ENCODE measurements at regions not wholly inside any gene's neighbourhood (a gene's known extent, or its start where the extent isn't known, plus 50 kb on each side); places are given as distances from the start of the nearest gene placed in this dataset.

DNA sequence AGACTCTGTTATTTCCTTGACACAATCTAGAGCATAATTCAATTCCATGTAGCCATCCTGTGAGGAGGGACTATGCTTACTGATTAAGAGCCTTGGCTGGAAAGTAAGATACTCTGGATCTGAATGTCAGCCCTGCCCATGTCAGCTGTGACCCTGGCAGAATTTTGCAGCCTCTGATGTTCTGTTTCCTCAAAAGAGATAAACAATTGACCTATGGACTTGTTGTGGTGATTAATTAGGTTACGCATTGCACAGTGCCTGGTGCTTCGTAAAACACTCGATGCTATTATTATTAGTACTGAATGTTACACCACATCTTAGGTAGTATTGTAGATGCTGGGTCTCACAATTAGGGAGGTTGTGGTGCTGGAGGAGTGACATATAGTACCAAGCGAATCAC, 161.3 kb upstream of the MEIS2 start:
- DNase-seq, result no peak

DNA sequence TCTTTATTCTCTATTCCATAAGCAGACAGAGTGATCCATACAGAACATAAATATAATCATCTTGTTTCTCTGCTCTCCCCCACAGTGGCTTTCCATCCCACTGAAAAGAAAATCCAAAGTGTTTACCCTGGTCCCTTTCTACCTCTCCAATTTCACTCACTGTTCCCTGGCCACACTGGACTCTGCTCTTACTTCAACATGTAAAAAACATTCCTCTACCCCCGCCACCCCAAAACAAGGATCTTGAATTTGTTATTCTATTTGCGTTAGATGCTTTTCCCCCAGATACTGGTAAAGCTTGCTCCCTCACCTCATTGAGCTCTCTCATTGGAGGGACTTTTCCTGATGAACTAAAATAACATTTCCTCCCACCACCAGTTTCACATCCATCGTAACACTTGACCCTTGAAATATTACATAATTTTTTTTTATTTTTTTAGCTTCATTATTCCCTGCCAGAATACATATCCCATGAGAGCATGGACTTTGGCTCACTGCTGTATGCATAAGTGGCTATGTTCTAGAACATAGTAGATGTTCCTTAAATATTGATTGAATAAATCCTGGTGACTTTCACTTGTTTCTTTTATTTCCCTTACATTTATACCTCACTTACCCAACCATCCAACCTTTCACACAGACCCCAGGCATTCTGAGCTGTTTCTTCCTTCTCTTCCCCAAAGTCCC, 162.7 kb upstream of the MEIS2 start:
- DNase-seq, result no peak

DNA sequence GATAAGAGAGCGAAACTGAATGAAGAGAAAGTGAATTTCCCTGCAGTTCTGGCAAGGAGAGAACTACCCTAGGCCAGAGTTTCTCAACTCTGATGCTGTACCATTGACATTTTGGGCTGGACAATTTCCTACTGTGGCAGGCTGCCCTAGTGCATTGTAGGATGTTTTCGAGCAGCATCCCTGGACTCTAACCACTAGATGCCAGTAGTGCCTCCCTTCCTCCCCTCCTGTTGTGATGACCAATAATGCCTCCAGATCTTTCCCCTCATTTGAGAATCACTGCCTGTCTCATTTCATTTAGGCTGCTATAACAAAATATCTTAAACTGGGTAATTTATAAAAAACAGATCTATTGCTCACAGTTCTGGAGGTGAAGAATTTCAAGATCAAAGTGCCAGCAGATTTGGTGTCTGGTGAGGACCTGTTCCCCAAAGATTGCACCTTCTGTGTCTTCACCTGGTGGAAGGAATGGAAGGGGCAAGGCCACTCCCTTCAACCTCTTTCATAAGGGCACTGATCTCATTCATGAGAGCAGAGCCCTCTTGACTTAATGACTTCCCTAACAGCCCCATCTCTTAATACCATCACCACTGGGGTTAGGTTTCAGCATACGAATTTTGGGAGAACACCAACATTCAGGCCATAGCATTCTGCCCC, 188.9 kb upstream of the MEIS2 start:
- DNase-seq, result no peak

DNA sequence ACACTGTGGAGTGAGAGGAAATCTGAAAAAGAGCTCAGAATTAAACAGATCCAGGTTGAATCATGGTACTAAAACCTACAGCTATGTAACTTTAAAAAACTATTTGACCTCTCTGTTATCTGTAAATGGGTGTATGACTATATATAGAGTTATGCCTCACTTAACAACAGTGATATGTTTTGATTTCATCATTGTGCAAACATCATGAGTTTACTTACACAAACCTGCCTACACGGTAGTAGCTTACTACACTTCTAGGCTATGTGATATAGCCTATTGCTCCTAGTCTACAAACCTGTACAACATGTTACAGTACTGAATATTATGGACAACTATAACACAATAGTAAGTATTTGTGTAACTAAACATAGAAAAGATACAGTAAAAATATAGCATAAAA, 191.6 kb upstream of the MEIS2 start:
- DNase-seq, result no peak

DNA sequence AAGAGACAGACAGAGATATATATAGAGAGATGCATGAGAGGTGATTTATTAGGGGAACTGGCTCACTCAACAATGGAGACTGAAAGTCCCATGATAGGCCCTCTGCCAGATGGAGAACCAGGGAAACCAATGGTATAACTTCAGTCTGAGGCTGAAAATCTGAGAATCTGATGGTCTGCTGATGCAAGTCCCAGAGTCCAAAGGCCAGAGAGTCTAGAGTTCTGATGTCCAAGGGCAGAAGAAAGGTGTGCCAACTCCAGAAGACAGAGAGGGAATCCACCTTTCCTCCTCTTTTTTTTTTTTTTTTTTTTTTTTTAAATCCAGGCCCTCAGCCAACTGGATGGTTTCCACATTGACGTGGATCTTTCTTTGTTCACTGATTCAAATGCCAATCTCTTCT, 197.9 kb upstream of the MEIS2 start:
- DNase-seq, result no peak

DNA sequence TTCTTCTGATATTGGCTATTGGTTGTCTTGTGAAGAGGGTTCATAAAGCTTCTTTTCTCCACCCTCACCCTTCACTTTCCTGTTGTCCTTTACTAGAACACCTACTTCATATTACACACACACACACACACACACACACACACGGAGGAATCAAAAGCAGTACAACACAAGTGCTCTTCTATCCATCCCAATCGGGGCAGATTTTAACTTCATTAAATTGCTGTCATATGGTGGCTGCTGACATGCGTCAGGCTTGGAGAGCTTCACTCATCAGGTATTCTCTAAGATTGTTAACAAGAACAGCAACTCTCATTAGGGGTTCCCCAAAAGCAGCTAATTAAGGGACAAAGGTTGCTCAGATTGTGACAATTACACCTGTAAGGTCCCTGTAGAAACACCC, 239.1 kb upstream of the MEIS2 start:
- DNase-seq, result no peak

DNA sequence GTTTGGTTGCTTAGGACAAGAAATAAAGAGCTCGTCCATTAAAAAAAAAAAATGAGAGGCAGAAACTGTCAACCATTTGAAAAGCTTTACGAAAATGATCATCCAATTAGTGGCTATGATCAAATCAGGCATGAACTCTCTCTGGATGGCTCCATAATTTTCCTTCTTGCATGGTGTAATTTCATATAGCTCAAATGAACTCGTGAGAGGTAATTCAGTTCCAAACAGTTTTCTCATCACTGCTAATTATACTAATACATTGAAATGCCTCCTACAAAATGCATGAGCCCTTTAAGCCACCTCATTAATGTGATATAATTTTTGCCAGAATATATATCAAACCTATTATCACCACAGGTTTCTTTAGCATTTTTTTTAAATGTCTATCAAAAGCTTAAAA, 239.5 kb upstream of the MEIS2 start:
- DNase-seq, result no peak

DNA sequence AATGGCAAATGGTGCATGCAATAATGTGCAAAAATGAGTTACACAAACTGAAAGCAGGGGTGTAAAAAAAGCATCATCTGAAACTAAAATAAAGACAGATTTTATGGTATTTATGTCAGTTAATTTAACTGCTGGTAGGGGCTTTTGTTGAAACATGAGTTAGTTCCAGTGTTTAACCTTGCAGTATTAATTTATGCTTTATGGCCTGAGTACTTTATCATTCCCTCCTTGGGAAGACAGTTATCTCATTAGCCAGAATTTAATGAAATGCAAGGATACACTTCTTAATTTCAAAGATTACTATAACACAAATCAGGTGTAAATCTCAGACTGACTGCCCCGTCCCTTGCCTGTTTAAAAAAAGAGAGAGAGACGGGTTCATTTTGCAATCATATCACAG, 240.1 kb upstream of the MEIS2 start:
- DNase-seq, result no peak

DNA sequence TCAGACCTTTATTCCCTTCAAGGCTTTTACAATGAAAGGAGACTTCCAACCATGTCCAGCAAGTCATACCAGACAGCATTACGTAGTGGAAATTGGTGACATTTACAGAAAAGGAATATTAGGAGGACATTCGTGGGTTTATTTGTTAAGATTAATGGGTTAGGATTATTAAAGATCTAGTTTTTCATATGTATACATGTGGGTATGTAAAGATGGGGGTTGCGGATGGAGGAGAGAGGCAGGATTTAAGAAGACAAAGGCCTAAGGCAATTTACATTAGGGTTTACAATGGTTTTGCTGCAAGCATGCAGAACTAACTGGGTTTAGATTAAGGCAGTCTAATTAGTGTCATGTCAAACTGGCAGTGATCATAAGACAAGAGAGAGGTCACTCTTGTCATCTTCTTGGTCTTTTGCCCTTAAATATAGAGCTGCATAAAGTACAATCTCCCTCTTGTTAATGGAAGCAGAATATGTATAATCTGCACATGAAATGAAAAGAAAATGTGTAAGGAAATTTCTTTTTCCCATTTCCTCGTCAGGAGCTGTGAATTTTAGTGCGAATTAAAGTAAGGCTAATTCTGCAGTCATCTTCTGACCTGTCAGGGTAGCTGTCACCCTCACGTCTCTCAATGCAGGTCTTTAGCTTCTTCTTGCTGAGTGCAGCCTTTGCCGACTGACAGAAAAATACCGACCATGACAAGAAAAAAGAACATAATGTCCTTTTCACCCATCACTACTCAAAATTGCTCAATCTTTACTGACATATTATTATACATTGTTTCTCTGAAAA, 258.9 kb upstream of the MEIS2 start:
- DNase-seq, result no peak

DNA sequence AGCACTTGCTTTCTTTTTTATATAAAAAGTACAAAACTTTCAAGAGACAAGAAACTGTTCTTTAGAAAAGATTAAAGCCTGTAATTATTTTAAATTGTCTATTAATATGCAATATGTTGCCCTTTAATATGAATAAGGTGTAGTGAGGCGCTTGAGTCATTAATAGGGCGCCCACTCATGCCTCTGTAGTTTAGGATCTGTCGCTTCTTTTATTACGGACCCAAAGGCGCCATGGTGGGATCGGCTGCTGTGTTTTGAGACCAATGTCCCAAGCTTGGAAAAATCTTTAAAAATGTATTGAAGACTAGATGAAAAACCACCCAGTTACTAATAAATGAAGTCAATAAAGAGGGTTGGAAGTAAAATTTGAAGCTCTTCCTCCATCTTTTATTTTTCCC, 259.5 kb upstream of the MEIS2 start:
- DNase-seq, result no peak

DNA sequence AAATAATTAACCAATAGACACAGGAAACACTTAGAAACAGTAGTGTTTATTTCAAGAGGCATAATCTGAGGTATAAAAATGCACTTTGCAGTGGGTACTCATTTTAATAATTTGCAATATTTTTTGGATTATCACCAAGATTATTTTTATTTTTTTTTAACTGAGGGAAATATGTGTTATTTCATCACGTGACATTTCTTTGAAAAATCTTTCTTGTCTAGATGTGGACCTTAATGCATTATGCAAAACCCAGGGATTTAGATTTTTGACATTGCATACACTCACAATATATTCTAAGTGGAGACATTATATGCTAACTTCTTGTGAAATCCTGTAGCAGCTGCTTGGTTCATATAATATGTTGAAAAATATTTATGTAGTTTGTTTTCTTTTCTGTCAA, 260.4 kb upstream of the MEIS2 start:
- no peak for DNase-seq

DNA sequence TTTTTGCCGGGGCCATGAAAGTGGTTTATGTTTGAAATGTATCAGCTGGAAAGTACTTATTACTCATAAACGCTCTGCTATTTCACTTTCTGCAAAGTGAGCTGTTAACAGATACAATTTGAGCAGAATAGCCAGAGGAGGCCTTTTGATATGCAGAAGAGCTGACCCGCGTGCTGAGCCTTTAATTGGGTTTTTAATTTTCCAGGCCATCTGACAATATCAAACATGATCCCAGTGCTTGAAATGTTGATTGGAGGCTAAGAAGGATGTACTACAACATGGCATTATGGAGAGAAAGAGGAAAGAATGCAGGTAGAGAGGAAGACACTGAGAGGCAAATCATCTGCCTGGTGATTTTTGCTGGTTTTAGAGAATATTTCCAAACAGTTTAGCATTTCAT, 261.3 kb upstream of the MEIS2 start:
- no peak for DNase-seq

DNA sequence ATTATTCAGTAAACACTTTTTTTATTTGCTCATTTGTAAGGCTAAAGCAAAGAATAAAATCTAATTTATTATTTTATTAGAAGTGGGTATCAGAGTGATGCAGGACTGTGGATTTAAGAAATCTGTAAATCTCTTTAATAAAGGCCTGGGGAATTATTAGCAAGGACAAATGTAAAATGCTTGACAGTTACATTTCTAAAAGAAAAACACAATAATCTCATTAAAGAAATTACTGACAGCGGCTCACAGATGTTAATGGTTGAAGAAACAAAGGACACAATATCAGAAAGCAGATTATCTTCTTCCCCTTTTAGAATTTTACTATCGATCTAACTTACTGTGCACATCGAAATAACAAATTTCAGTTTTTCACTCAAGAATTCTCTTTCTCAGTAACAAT, 262.1 kb upstream of the MEIS2 start:
- DNase-seq, result no peak

DNA sequence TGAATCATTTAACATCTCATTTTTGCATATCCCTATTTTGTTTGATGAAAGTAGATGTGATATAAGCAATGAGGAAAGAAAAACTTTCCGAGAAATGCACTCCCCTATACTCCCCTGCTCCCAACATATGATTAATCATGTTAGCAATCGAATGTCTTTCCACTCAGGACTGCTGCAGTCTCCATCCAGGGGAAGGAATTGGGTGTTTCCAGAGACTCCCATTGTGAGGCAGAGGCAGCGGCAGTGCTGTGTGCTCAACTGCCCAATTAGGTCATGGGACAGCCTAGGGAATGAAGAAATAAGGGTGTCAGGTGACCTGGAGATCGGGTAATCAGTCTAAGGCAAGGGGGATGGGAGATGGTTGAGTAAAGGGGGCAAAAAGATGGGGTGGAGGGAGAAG, 268.6 kb upstream of the MEIS2 start:
- no peak for DNase-seq

DNA sequence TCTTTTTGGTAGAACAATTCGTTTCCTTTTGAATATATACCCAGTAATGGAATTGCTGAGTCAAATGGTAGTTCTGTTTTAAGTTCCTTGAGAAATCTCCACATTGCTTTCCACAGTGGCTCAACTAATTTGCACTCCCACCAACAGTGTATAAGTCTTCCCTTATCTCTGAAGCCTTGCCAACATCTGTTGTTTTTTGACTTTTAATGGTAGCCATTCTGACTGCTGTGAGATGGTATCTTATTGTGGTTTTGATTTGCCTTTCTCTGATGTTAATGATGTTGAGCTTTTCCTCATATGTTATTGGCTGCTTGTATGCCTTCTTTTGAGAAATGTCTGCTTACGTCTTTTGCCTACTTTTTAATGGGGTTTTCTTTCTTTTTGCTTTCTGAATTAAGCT, 270.6 kb upstream of the MEIS2 start:
- no peak for DNase-seq

DNA sequence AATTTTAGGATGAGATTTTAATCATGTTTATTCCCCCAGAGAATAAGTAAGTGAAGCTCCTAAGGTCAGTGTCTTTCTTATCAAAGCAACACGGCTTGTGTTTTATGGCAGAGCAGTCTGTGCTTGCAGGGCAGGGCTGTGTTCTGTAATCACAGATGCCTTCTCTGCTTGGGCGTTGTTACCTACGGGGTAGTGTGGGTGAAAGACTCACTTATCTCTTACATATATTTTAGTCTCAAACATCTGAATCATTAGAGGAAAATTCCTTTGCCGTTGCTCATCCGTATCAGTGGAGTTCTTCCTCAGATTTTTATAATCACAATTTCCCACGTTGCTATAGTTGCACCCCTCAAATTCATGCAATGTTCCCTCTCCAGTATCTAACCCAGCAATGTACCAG, 271.7 kb upstream of the MEIS2 start:
- DNase-seq, result no peak

DNA sequence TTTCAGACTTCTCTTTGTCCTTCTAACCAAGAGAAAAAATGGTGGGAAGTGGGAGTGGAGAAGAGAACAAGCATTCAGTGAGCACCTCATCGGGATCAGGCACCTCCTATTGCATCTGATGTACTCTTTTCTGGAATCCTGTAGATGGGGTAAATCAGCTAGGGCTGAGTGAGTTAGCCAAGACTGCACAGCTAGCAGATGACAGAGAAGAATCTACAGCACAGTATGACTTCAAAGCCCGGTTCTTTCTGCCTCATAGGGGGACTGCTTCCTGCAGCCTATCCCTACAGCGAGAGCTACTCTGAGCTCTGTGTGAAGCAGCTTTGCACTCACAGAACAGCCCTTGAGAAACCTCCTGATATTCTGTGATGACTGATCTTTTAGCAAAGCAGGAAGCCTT, 275.2 kb upstream of the MEIS2 start:
- no peak for DNase-seq

DNA sequence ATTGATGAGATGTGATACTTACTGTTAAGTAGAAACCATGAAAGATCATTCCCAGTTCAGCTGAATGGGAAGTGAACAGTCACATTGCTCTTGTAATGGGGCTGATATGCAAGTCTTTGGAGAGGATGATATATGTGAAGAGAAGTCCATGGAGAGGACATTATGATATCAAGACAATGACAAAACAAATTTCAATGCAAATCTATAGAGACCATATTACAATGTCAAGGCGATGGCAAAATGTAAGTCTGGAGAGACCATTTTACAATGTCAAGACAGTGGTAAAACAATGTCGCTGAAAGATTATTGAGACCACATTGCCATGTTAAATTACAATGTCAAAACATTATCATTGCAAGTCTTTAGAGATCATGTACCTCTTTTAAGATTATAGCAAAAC, 277.1 kb upstream of the MEIS2 start:
- no peak for DNase-seq

DNA sequence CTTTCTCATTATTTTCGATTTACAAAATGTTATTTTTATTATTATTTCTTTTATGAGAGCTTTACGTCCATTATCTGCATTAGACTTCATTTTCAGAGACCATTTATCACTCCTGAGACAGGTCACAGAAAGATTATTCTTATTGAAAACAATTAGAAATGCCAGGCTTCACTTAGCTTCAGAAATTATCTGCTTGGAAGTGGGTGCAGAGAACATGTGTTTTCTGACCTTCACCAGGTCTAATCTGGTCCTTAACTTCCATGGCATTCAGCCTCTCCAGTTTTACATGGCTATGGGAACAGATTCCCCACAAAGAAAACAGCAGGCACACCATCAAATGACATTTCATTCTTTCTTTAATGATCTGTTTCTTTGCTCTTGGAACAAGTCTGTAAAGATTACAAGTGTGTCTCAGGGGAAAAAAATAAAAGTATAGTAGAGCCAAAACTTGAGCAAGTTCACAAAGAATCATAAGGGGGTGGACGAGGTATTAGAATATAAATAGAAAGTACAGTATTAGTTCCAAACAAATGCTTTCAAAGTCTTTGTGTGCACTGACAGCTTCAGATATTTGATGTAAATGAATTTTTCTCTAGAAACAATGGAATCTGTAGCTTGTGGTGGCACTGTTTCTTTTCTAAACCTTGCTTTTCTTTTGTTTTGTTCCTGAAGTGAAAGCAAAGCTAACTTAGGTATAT, 294.2 kb upstream of the MEIS2 start:
- no peak for DNase-seq

DNA sequence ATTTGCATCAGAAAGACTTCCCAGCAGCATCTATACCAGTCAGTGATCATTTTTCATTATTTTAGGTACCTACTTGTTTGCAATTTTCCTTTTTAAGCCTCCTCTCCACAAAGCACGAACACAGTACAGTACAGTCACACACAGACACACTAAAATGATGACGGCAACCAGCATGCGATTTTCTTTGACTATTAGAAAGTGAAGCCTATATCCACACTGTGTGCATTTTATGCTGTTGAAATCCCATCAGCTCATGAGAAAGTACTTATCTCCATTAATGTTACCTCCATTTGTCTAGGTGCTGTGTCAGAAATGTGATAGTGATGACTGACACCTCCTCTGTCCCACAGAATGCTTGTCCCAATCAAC, 294.7 kb upstream of the MEIS2 start:
- no peak for DNase-seq

DNA sequence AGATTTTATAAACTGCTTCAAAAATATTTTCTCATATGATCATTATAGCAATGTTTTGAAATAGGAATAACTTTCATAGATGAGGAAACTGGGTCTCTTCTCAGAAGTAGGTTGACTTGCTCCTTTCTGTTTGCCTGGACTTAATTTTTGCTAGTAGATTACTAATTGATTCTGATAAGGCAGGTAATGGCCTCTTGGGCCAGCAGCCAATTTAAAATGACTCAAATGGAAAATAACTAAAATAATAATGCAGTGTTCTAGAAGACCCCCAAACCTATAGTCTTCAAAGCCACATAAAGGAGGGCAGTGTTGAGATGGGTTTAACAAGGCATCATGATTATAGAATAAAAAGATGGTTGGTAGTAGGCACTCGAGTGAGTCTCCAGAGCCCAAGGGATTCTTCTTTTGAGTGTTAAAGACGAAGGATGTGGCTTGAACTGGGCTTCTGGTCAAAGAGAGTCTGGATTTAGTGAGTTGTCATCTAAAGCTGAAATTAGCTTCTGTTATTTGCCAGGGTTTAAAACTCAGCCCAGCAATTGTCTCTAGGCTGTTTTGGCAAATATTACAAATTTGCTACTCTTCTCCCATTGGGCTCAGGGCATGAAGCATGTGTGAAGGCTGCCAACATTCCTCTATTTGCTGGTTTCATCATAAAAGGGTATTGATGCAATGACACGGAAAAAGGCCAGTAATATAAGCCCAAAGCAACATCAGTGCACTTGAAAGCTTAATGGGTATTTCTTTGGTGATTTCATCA, 297.1 kb upstream of the MEIS2 start:
- DNase-seq, result no peak

DNA sequence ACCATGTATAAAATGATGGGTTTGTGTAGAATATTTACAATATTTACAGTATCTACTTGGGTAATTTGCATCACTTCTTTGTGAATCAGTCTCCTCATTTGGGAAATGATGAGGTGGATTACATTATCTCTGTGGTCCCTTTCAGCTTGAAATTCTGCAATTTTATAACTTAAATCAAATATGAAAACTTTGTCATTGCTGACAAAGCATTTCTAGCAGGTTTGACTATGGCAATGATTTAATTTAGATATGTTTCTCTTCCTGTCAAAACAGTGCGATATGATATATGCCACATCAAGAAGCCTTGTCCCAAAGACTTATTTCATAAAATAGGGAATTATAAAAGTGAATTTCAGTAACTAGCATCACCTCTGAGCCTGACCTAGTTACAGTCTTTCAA, 315.8 kb upstream of the MEIS2 start:
- no peak for DNase-seq

DNA sequence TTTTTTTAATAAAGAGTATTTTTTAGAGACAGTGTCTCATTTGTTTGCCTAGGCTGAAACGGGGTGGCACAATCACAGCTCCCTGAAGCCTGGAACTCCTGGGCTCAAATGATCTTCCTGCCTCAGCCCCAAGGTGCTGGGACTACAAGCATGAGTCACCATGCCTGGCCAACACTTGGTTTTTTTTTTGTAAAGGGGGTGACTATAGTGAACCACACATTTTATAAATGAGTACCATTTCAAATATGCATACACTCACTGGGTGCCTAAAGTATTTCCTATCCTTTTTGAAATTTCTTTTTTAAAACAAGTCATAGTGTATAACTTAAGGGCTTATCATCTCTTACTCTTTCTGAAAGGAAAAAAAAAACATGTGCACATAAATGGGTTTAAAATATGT, 325.2 kb upstream of the MEIS2 start:
- no peak for DNase-seq
